Transverse colon (tissue), 4 donors: ENCODE measurements at regions not wholly inside any gene's neighbourhood (a gene's known extent, or its start where the extent isn't known, plus 50 kb on each side); places are given as distances from the start of the nearest gene placed in this dataset.

ENCODE experiments used
- DNase-seq: peaks from one replicate; pipeline ENCODE4 v3.0.0-alpha.2; 2019
- H3K27ac ChIP-seq, 4 donors: fragments of 200-600 bp; sonication (generic); 2 replicates each; pipeline ENCODE4 v1.5.1; 2016 to 2018; ENCODE audit warnings: inconsistent platforms in 4 of 4
- H3K27me3 ChIP-seq: fragments of 200-600 bp; sonication (generic); 2 replicates; pipeline ENCODE4 v1.5.1; 2017; ENCODE audit warnings: inconsistent platforms
- H3K36me3 ChIP-seq, 4 donors: fragments of 200-600 bp; sonication (generic); 2 replicates each; pipeline ENCODE4 v1.5.1; 2017 to 2019; ENCODE audit warnings: inconsistent platforms in 4 of 4
- H3K4me1 ChIP-seq, 4 donors: fragments of 200-600 bp; sonication (generic); 2 replicates each; pipeline ENCODE4 v1.5.1; 2017 to 2020; ENCODE audit warnings: inconsistent platforms in 4 of 4
- H3K4me3 ChIP-seq, 4 donors: fragments of 200-600 bp; sonication (generic); 1 replicate in 1 of 4; 2 replicates in 3 of 4; pipeline versions ENCODE4 v1.5.1 to v1.6.1; 2017 to 2019; ENCODE audit warnings: inconsistent platforms in 4 of 4
- H3K9me3 ChIP-seq, 2 donors: fragments of 200-600 bp; sonication (generic); 2 replicates each; pipeline ENCODE4 v1.5.1; 2017 to 2019; ENCODE audit warnings: inconsistent platforms in 2 of 2
- EP300 ChIP-seq: sonication (generic); formaldehyde crosslinking; IDR thresholded peaks from one replicate; pipeline ENCODE4 v1.6.1; 2017; ENCODE audit warnings: antibody characterized with exemption, low read depth
- POLR2A ChIP-seq: fragments of 450-650 bp; IDR thresholded peaks from one replicate; pipeline ENCODE4 v1.6.1; 2016; ENCODE audit warnings: antibody characterized with exemption, mild to moderate bottlenecking, moderate library complexity
- POLR2AphosphoS5 ChIP-seq, 3 donors: sonication (generic); formaldehyde crosslinking; IDR thresholded peaks; one replicate each; pipeline ENCODE4 v1.6.1; 2016; ENCODE audit warnings: antibody characterized with exemption in 3 of 3
- WGBS, 2 donors: methylation state at CpG; one replicate each; pipeline ENCODE4 v1.1.5; 2018; ENCODE audit warnings: low coverage in 1 of 2; 5-methylcytosine and 5-hydroxymethylcytosine counted together
- in situ Hi-C, 4 donors: fragments of 200-750 bp; cut with MboI; loops; one replicate each; pipeline versions ENCODE4 v1.15.0 to v1.15.1; 2017; ENCODE audit warnings: low sequenced_read_pairs in 3 of 4, low pct_ligation_motif_present in 1 of 4, low pct_unique_long_range_greater_than_20kb in 1 of 4
- intact Hi-C: fragments of 100-400 bp; cut with DNase I; formaldehyde crosslinking; loops from one replicate; pipeline ENCODE4 v1.15.1; 2023; ENCODE audit warnings: low total_unique reads
- TF ChIP-seq, protein P1 (sequence below), 5 experiments: fragments of 200-600 bp in 3 of 5; fragments of 450-650 bp in 2 of 5; sonication (generic) in 3 of 5; IDR thresholded peaks; 1 replicate in 2 of 5; 2 replicates in 3 of 5; pipeline ENCODE4 v1.5.1; 2016 to 2017; ENCODE audit warnings: antibody characterized with exemption in 5 of 5, inconsistent platforms in 3 of 5, mild to moderate bottlenecking in 2 of 5, moderate library complexity in 1 of 5

DNA sequence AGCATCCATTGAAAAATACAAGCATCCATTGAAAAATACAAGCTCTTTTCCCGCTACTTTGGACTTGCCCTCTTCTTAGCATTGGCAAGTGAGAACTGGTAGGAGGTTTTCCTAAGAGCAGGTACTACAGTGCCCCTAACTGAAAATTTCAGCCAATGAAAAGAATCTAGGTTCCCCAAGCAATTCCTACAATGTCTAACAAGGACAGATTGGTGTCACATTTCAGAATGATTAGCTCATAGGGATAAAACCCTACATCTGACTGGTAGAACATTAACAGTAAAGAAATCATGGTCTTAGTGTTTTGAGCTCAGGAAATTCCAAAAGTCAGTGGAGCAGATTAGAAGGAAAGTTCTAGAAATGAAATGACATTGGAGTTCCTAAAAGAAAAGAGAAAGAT lies 68.6 kb upstream of the QRFPR start:
- WGBS, 2 donors: 73% methylated on average over 1 of the region's 1 CpG; no CpG with 5 or more reads in 1 of the 2 donors
- in situ Hi-C loops: no loop called here
- no peaks in the 10 kb centered on the region for H3K27me3 ChIP-seq
- H3K4me3 ChIP-seq: no peak overlapping the region
- TF ChIP-seq EP300 (no peak), POLR2AphosphoS5 (IDR thresholded peaks at IDR 0.05) (no peak), POLR2A (no peak)
- TF ChIP-seq, protein P1, sequence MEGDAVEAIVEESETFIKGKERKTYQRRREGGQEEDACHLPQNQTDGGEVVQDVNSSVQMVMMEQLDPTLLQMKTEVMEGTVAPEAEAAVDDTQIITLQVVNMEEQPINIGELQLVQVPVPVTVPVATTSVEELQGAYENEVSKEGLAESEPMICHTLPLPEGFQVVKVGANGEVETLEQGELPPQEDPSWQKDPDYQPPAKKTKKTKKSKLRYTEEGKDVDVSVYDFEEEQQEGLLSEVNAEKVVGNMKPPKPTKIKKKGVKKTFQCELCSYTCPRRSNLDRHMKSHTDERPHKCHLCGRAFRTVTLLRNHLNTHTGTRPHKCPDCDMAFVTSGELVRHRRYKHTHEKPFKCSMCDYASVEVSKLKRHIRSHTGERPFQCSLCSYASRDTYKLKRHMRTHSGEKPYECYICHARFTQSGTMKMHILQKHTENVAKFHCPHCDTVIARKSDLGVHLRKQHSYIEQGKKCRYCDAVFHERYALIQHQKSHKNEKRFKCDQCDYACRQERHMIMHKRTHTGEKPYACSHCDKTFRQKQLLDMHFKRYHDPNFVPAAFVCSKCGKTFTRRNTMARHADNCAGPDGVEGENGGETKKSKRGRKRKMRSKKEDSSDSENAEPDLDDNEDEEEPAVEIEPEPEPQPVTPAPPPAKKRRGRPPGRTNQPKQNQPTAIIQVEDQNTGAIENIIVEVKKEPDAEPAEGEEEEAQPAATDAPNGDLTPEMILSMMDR (IDR thresholded peaks at IDR 0.05): no peak
- H3K4me1 ChIP-seq: peaks cover 0 to 9% (median 2%) of the 10 kb centered on the region in 4 donors
- no peaks in the 10 kb centered on the region for H3K9me3 ChIP-seq
- no peak overlapping the region for H3K27ac ChIP-seq
- intact Hi-C loops: no loop called here
- no peak for DNase-seq
- H3K36me3 ChIP-seq: no peaks in the 10 kb centered on the region

- no peaks in the 10 kb centered on the region for H3K9me3 ChIP-seq
- intact Hi-C loops: no loop called here
- H3K4me3 ChIP-seq: no peak overlapping the region
- no peak overlapping the region for H3K27ac ChIP-seq
- peak; percentile 79 for DNase-seq
- H3K27me3 ChIP-seq: no peaks in the 10 kb centered on the region
- TF ChIP-seq POLR2AphosphoS5 (IDR thresholded peaks at IDR 0.05) (peak in 2 of 3 donors; percentile 42 to 56), EP300 (no peak)
- in situ Hi-C loops: no loop called here
- no peaks in the 10 kb centered on the region for H3K36me3 ChIP-seq
- H3K4me1 ChIP-seq: peaks cover 0 to 9% (median 2%) of the 10 kb centered on the region in 4 donors
- 45 to 56% methylated on average over 2 of the region's 2 CpGs for WGBS, 2 donors
These were observed 67.4 kb upstream of the QRFPR start for GRCh38 chr4:121448231-121448630.

- Histone ChIP-seq H3K27ac (no peak overlapping the region), H3K4me1 (no peaks in the 10 kb centered on the region), H3K36me3 (no peaks in the 10 kb centered on the region), H3K4me3 (no peak overlapping the region), H3K9me3 (peaks cover 5 to 11% of the 10 kb centered on the region in 2 donors), H3K27me3 (no peaks in the 10 kb centered on the region)
- in situ Hi-C loops (no loop called here), intact Hi-C loops (no loop called here)
- TF ChIP-seq EP300 (no peak), POLR2AphosphoS5 (IDR thresholded peaks at IDR 0.05) (no peak), POLR2A (no peak)
- TF ChIP-seq, protein P1 (IDR thresholded peaks at IDR 0.05): no peak
- 71% methylated on average over 1 of the region's 1 CpG; no CpG with 5 or more reads in 1 of the 2 donors for WGBS, 2 donors
- no peak for DNase-seq
These were observed 58.9 kb upstream of the QRFPR start for GRCh38 chr4:121439669-121440068.
